Testis (tissue), 2 donors: ENCODE measurements at regions not wholly inside any gene's neighbourhood (a gene's known extent, or its start where the extent isn't known, plus 50 kb on each side); places are given as distances from the start of the nearest gene placed in this dataset.
"Not testable (repeated sequence)": the region's sequence is repeated elsewhere in the genome, so short reads cannot be mapped to it uniquely, and the experiment has no call there.

Experiments used
- DNase-seq: peaks from one replicate; pipeline ENCODE4 v3.0.0-alpha.2; 2019
- H3K27ac ChIP-seq, 2 donors: fragments of 200-600 bp; sonication (generic); one replicate each; pipeline ENCODE4 v1.5.1; 2019
- H3K27me3 ChIP-seq: fragments of 200-600 bp; sonication (generic); one replicate; pipeline ENCODE4 v1.5.1; 2019
- H3K36me3 ChIP-seq: fragments of 200-600 bp; sonication (generic); one replicate; pipeline ENCODE4 v1.5.1; 2017; ENCODE audit warnings: low read depth; ENCODE audit errors: missing control alignments
- H3K4me1 ChIP-seq: fragments of 200-600 bp; sonication (generic); one replicate; pipeline ENCODE4 v1.5.1; 2019
- H3K4me3 ChIP-seq, 2 donors: fragments of 200-600 bp; sonication (generic); one replicate each; pipeline ENCODE4 v1.5.1; 2017 to 2019
- H3K9me3 ChIP-seq: fragments of 200-600 bp; sonication (generic); one replicate; pipeline ENCODE4 v1.5.1; 2017
- POLR2A ChIP-seq: fragments of 450-650 bp; IDR thresholded peaks from one replicate; pipeline ENCODE4 v1.6.1; 2017; ENCODE audit warnings: antibody characterized with exemption, mild to moderate bottlenecking, moderate library complexity
- WGBS, 2 donors: methylation state at CpG; one replicate each; pipeline ENCODE4 v1.1.5; 2018; 5-methylcytosine and 5-hydroxymethylcytosine counted together
- intact Hi-C: fragments of 100-400 bp; cut with DNase I; formaldehyde crosslinking; loops from one replicate; pipeline ENCODE4 v1.15.1; 2023; ENCODE audit warnings: low total_unique reads
- TF ChIP-seq, protein P1 (sequence below), 3 experiments: fragments of 450-650 bp in 2 of 3; fragments of 200-600 bp in 1 of 3; sonication (generic) in 1 of 3; IDR thresholded peaks; one replicate each; pipeline ENCODE4 v1.5.1; 2016 to 2019; ENCODE audit warnings: antibody characterized with exemption in 3 of 3, mild to moderate bottlenecking in 2 of 3, moderate library complexity in 1 of 3

DNA sequence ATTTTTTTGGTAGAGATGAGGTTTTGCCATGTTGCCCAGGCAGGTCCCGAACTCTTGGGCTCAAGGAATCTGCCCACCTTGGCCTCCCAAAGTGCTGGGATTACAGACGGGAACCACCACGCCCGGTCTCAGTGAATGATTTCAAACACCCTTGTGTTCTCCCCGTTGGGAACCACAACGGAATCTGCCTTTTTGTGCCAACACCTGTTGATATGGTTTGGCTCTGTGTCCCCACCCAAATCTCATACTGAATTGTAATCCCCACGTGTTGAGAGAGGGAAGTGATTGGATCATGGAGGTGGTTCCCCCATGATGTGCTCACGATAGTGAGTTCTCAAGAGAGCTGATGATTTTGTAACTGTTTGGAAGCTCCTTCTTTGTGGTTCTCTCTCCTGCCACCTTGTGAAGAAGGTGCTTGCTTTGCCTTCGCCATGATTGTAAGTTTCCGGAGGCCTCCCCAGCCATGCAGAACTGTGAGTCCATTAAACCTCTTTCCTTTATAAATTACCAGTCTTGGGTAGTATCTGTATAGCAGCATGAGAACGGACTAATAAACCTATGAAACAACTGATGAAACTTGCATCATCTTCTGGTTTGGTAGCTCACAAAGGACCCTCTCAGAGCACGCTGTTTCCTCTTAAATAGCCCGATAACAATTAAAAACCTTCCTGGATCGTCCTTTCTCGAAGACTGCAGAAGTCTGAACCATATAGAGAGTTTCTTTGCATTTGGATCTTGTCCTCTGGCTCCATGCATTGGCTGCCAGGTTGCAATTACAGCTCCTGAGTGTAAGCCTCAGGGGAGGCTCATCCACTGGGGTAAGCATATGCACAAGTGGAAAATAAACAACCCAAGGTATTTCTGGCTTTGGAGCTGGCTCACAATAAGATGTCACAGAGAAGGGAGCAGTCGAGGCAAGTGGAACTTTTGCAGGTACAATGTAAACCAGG, 91.5 kb downstream of the SPRY4 start:
- DNase-seq: no peak
- no peaks in the 10 kb centered on the region for H3K27me3 ChIP-seq
- H3K4me3 ChIP-seq: no peak overlapping the region
- no peaks in the 10 kb centered on the region for H3K4me1 ChIP-seq
- H3K36me3 ChIP-seq: no peaks in the 10 kb centered on the region
- intact Hi-C loops: no loop called here
- TF ChIP-seq, protein P1, sequence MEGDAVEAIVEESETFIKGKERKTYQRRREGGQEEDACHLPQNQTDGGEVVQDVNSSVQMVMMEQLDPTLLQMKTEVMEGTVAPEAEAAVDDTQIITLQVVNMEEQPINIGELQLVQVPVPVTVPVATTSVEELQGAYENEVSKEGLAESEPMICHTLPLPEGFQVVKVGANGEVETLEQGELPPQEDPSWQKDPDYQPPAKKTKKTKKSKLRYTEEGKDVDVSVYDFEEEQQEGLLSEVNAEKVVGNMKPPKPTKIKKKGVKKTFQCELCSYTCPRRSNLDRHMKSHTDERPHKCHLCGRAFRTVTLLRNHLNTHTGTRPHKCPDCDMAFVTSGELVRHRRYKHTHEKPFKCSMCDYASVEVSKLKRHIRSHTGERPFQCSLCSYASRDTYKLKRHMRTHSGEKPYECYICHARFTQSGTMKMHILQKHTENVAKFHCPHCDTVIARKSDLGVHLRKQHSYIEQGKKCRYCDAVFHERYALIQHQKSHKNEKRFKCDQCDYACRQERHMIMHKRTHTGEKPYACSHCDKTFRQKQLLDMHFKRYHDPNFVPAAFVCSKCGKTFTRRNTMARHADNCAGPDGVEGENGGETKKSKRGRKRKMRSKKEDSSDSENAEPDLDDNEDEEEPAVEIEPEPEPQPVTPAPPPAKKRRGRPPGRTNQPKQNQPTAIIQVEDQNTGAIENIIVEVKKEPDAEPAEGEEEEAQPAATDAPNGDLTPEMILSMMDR (IDR thresholded peaks at IDR 0.05): no peak
- TF ChIP-seq POLR2A: no peak
- no peak overlapping the region for H3K27ac ChIP-seq
- WGBS, 2 donors: 91 to 93% methylated on average over 16 of the region's 16 CpGs
- H3K9me3 ChIP-seq: no peaks in the 10 kb centered on the region

DNA sequence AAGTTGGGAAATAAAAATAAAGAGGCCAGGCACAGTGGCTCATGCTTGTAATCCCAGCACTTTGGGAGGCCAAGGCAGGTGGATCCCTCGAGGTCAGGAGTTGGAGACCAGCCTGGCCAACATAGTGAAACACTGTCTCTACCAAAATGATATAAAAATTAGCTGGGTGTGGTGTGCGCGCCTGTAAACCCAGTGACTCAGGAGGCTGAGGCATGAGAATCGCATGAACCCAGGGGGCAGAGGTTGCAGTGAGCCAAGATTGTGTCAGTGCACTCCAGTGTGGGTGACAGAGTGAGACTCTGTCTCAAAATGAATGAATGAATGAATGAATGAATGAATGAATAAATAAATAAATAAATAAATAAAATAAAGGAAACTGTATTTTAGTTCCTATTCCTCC, 93.9 kb downstream of the SPRY4 start:
- H3K4me1 ChIP-seq, H3K27ac ChIP-seq, H3K36me3 ChIP-seq, intact Hi-C loops, H3K4me3 ChIP-seq, H3K27me3 ChIP-seq, DNase-seq, H3K9me3 ChIP-seq: not testable (repeated sequence)
- 90 to 94% methylated on average over 4 of the region's 4 CpGs for WGBS, 2 donors

DNA sequence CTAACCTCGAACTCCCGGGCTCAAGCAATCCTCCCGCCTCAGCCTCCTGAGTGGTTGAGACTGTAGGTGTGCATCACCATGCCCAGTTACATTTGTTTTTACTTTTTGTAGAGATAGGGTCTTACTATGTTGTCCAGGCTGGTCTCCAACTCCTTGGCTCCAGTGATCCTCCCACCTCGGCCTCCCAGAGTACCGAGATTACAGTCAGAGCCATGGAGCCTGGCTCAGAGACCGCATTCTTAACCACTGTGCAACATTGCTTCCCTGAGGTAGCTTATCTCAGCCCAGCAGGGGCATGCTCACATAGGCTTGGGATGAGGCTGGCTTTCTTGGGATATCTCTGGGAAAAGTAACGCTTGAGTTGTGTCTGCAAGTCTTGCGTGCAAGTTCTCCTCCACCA, 99.7 kb downstream of the SPRY4 start:
- TF ChIP-seq, protein P1 (IDR thresholded peaks at IDR 0.05): no peak
- TF ChIP-seq POLR2A: no peak
- DNase-seq: no peak
- no peak overlapping the region for H3K27ac ChIP-seq
- no peaks in the 10 kb centered on the region for H3K27me3 ChIP-seq
- intact Hi-C loops: no loop called here
- no peak overlapping the region for H3K4me3 ChIP-seq
- no peaks in the 10 kb centered on the region for H3K9me3 ChIP-seq
- H3K4me1 ChIP-seq: no peaks in the 10 kb centered on the region
- H3K36me3 ChIP-seq: no peaks in the 10 kb centered on the region
- 93 to 96% methylated on average over 8 of the region's 8 CpGs for WGBS, 2 donors

DNA sequence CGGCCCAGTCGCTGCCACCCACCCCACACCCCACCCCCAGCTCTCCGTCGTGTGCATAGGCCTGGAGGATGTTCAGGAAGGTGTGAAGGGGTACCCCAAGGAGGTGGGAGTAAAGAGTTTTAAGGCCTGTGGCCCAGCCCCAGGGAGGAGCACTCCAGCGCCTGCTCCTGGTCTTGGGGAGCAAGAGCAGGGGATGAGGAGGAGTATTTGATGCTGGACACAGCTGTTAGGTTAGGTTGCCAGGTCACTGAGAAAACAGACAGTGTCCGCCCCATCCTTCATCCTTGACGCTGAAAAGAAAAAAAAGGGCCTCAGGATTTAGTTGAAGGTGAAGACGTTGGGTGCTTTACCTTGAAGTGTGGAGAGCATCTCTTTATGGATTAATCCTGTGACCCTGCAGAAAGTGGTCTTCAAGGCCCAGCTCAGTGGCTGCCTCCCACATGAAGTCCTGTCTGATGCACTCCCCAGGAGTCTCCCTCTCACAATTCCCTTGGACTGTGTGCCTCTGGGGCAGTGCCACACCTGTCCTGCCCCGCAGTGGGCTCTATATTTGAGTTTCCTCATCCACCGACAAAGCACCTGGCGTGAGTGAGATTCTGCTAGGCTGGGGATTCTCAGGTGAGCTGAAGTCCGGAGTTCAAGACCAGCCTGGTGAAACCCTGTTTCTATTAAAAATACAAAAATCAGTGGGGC, 101.8 kb downstream of the SPRY4 start:
- no peaks in the 10 kb centered on the region for H3K36me3 ChIP-seq
- intact Hi-C loops: no loop called here
- no peak for TF ChIP-seq POLR2A
- TF ChIP-seq, protein P1 (IDR thresholded peaks at IDR 0.05): no peak
- H3K27me3 ChIP-seq: no peaks in the 10 kb centered on the region
- no peaks in the 10 kb centered on the region for H3K9me3 ChIP-seq
- H3K4me1 ChIP-seq: no peaks in the 10 kb centered on the region
- no peak overlapping the region for H3K27ac ChIP-seq
- no peak for DNase-seq
- 91 to 98% methylated on average over 11 to 12 of the region's 12 CpGs for WGBS, 2 donors
- H3K4me3 ChIP-seq: no peak overlapping the region

DNA sequence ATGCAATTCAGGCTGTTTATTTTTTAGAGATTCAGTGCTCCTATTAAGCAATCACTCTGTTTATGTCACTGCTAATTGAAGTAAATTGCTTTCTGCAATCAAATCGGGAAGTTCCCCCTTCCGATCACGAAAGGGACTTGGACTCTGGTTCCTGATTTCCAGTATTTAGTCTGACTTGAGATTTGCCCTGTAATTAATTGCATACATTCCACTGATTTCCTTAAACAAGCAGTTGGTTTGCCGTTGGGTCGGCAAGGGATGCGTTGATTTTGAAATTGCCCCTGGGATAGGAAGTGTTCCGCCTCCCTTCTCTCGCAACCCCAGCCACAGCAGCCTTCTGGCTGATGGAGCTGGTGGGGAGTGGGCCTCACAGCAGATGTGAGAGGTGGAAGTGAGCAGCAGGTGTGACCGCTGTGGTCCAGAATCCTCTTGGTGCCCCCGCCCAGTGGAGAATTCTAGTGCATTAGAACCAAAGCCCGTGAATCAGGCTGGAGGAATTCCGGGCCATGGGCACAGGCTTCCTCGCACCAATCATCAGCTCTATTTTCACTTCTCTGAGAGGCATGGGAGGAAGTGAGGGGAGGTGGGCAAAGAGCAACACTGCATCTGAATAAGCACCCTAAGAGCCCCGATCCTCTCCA, 102.5 kb downstream of the SPRY4 start:
- no peaks in the 10 kb centered on the region for H3K27me3 ChIP-seq
- TF ChIP-seq, protein P1 (IDR thresholded peaks at IDR 0.05): no peak
- TF ChIP-seq POLR2A: no peak
- DNase-seq: no peak
- no peaks in the 10 kb centered on the region for H3K36me3 ChIP-seq
- intact Hi-C loops: no loop called here
- no peak overlapping the region for H3K27ac ChIP-seq
- 84 to 89% methylated on average over 14 of the region's 14 CpGs for WGBS, 2 donors
- no peak overlapping the region for H3K4me3 ChIP-seq
- no peaks in the 10 kb centered on the region for H3K9me3 ChIP-seq
- no peaks in the 10 kb centered on the region for H3K4me1 ChIP-seq
